ENCODE measurements at regions not wholly inside any gene's neighbourhood (a gene's known extent, or its start where the extent isn't known, plus 50 kb on each side); places are given as distances from the start of the nearest gene placed in this dataset.

DNA sequence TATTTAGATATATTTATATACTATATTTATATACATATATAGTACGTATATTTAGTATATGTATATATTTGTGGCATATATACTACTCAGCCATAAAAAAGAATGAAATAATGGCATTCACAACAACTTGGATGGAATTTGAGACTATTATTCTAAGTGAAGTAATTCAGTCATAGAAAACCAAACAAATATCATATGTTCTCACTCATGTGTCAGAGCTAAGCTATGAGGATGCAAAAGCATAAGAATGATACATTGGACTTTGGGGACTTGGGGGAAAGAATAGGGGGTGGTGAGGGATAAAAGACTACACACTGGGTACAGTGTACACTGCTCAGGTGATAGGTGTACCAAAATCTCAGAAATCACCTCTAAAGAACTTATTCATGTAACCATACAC is 1015.7 kb downstream of the EFNB2 start:
- DNase-seq (no peak), ATAC-seq (no peak)
- intact Hi-C loops (cut with DNase I), result no loop called here
- H3K27me3 ChIP-seq, result no peaks in the 10 kb centered on the region
- no peak overlapping the region for H3K27ac ChIP-seq
- no peak overlapping the region for H3K4me3 ChIP-seq
- no peaks in the 10 kb centered on the region for H3K4me1 ChIP-seq
- H3K36me3 ChIP-seq, result no peaks in the 10 kb centered on the region
- WGBS (ENCODE audit: insufficient coverage, low coverage, low lambda C conversion rate, missing lambda C conversion rate), result 17% methylated on average over 1 of the region's 1 CpG
- no peaks in the 10 kb centered on the region for H3K9me3 ChIP-seq
- TF ChIP-seq POLR2A (IDR thresholded peaks at IDR 0.05), result no peak
- TF ChIP-seq, protein P1, sequence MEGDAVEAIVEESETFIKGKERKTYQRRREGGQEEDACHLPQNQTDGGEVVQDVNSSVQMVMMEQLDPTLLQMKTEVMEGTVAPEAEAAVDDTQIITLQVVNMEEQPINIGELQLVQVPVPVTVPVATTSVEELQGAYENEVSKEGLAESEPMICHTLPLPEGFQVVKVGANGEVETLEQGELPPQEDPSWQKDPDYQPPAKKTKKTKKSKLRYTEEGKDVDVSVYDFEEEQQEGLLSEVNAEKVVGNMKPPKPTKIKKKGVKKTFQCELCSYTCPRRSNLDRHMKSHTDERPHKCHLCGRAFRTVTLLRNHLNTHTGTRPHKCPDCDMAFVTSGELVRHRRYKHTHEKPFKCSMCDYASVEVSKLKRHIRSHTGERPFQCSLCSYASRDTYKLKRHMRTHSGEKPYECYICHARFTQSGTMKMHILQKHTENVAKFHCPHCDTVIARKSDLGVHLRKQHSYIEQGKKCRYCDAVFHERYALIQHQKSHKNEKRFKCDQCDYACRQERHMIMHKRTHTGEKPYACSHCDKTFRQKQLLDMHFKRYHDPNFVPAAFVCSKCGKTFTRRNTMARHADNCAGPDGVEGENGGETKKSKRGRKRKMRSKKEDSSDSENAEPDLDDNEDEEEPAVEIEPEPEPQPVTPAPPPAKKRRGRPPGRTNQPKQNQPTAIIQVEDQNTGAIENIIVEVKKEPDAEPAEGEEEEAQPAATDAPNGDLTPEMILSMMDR (IDR thresholded peaks at IDR 0.05), result no peak

DNA sequence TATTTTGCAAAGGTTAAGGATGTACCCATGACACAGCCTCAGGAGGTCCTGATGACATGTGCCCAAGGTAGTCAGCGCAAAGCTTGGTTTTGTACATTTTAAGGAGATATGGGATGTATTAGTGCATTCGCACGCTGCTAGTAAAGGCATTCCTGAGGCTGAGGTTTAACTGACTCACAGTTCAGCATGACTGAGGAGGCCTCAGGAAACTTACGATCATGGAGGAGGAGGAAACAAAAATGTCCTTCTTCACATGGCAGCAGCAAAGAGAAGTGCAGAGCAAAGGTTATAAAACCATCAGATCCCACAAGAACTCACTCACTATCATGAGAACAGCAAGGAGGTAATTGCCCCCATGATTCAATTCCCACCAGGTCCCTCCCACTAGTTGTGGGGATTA is 1017.4 kb downstream of the EFNB2 start:
- H3K27me3 ChIP-seq, result no peaks in the 10 kb centered on the region
- H3K36me3 ChIP-seq, result no peaks in the 10 kb centered on the region
- H3K4me1 ChIP-seq, result no peaks in the 10 kb centered on the region
- DNase-seq (no peak), ATAC-seq (no peak)
- H3K27ac ChIP-seq, result no peak overlapping the region
- intact Hi-C loops (cut with DNase I), result no loop called here
- TF ChIP-seq, protein P1 (IDR thresholded peaks at IDR 0.05), result no peak
- no peak for TF ChIP-seq POLR2A (IDR thresholded peaks at IDR 0.05)
- WGBS (ENCODE audit: insufficient coverage, low coverage, low lambda C conversion rate, missing lambda C conversion rate), result 88% methylated on average over 4 of the region's 4 CpGs
- no peaks in the 10 kb centered on the region for H3K9me3 ChIP-seq
- no peak overlapping the region for H3K4me3 ChIP-seq

DNA sequence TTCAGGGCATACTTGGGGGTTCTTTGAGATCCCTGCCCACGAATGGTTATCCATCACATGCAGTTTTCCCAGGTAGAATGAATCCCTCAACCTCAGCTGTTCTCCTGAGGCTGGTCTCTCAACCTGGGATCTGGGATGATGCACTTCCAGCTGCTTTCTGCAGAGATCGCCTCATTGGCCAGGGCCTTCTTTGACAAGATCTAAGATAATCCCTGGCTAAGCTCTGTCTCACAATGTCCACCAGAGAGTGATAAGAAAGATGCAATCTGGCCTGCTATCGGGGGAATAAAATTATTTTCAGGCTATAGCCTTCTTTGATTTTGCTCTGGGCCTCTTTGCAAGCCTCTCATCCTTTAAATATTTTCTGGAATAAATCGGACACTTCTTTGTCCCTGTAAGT is 1021.1 kb downstream of the EFNB2 start:
- TF ChIP-seq POLR2A (IDR thresholded peaks at IDR 0.05), result no peak
- TF ChIP-seq, protein P1 (IDR thresholded peaks at IDR 0.05), result no peak
- Histone ChIP-seq H3K4me3 (no peak overlapping the region), H3K36me3 (no peaks in the 10 kb centered on the region), H3K27ac (no peak overlapping the region), H3K9me3 (no peaks in the 10 kb centered on the region), H3K4me1 (no peaks in the 10 kb centered on the region), H3K27me3 (no peaks in the 10 kb centered on the region)
- DNase-seq, result no peak
- ATAC-seq, result no peak
- WGBS (ENCODE audit: insufficient coverage, low coverage, low lambda C conversion rate, missing lambda C conversion rate), result 48% methylated on average over 3 of the region's 4 CpGs
- intact Hi-C loops (cut with DNase I), result no loop called here

DNA sequence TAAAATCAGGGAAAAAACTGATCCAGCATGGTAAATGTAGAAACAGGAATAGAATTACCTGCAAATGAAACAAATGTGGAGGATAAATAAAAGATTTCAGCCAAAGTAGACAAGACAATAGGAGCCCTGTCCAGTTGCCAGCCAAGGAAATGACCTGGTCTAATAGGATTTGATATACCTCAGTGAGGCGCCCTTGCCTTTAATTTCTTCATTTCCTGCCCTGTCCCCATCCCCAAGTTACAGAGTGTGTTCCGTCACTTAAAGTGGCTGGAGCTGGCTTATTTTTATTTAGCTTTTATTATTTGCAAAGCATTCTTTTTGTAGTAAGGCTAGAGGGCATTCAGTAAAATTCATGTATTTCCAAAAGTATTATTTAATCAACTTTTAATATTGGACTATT is 1022.0 kb downstream of the EFNB2 start:
- H3K4me3 ChIP-seq, result no peak overlapping the region
- H3K4me1 ChIP-seq, result no peaks in the 10 kb centered on the region
- TF ChIP-seq, protein P1 (IDR thresholded peaks at IDR 0.05), result no peak
- no peak for TF ChIP-seq POLR2A (IDR thresholded peaks at IDR 0.05)
- no peaks in the 10 kb centered on the region for H3K27me3 ChIP-seq
- no peak overlapping the region for H3K27ac ChIP-seq
- DNase-seq (no peak), ATAC-seq (no peak)
- no peaks in the 10 kb centered on the region for H3K9me3 ChIP-seq
- 45% methylated on average over 2 of the region's 2 CpGs for WGBS (ENCODE audit: insufficient coverage, low coverage, low lambda C conversion rate, missing lambda C conversion rate)
- intact Hi-C loops (cut with DNase I), result no loop called here
- H3K36me3 ChIP-seq, result no peaks in the 10 kb centered on the region

Measured in right lobe of liver (tissue), 6 donors.